ENCODE measurements at regions not wholly inside any gene's neighbourhood (a gene's known extent, or its start where the extent isn't known, plus 50 kb on each side); places are given as distances from the start of the nearest gene placed in this dataset.
A peak's percentile ranks its signal among the peaks of the same experiment; 100 is the strongest.

DNA sequence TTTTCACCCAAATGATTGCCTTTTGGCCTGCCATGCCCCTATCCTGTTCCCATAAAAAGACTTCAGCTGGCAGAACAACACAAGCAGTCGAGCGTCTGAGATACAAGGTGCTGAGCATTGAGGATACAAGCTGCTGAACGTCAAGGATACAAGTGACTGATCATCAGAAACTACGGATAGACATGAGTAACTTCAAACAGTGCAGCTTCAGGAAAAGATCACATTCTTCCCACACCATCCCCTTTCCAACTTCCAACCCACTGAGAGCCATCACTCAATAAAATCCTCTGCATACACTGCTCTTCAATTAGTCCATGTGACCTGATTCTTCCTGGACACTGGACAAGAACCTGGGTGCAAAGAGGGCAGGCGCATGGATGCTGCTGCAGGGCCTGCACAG, 1198.9 kb downstream of the ROBO2 start:
- TF ChIP-seq CTCF (IDR thresholded peaks at IDR 0.05; ENCODE audit: insufficient read depth, low read depth, low read length), result no peak
- H3K4me3 ChIP-seq (ENCODE audit: low read depth, low read length), result no peak overlapping the region
- DNase-seq (ENCODE audit: low read depth), result no peak

DNA sequence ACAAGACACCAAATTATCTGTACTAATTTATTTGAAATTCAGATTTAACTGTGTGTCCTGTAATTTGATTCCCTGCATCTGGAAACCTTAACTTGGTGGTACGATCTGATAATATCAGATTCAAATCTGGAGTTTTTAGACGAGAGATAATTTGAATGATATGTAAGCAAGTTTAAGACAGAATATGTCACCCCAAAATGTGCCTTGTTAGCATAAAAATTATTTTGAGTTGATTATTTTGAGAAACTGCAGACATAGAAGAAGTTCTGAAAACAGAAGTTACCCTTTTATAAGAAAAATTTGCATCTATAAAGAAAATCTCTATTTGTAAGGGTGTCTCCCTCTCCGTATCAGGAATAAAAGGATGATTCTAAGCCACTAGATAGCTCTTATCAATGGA, 1202.8 kb downstream of the ROBO2 start:
- DNase-seq (ENCODE audit: low read depth), result no peak
- no peak for TF ChIP-seq CTCF (IDR thresholded peaks at IDR 0.05; ENCODE audit: insufficient read depth, low read depth, low read length)
- H3K4me3 ChIP-seq (ENCODE audit: low read depth, low read length), result no peak overlapping the region

DNA sequence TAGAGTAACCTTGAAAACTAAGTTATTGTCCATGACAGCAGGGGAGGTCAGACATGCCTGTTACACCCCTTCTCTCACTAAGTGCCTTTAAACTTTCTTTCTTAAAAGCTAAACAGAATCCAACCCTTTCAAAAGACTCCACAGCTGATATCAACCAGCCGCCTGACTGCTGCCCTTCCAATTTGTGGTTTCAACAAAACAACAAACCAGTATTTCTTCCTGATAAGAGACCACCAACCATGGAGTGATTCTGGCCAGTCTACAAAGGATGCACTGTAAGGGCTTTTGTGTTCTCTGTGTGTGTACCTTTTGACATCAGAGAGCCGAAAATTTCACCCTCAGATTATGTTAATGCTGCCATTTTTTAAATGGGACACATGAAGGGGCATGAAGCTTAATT, 1204.2 kb downstream of the ROBO2 start:
- no peak for TF ChIP-seq CTCF (IDR thresholded peaks at IDR 0.05; ENCODE audit: insufficient read depth, low read depth, low read length)
- H3K4me3 ChIP-seq (ENCODE audit: low read depth, low read length), result no peak overlapping the region
- no peak for DNase-seq (ENCODE audit: low read depth)

GRCh38 chr3:78249294-78249693, 1209.4 kb downstream of the ROBO2 start:
- no peak for DNase-seq (ENCODE audit: low read depth)
- no peak overlapping the region for H3K4me3 ChIP-seq (ENCODE audit: low read depth, low read length)
- TF ChIP-seq CTCF (IDR thresholded peaks at IDR 0.05; ENCODE audit: insufficient read depth, low read depth, low read length), result no peak

DNA sequence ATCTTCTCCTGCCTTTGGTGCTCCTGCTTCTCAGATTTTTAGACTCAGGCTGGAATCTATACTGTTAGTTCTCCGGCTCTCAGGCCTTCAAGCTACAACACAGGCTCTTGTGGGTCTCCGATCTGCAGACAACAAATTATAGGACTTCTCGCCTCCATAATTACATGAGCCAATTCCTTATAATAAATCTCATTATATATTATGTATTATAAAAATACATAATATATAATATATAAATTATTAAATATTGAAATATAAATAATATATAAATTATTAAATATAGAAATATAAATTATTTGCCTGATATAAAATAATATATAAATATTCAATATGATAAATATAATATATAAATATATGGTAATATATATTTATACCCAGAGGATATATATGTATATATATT, 1214.0 kb downstream of the ROBO2 start:
- TF ChIP-seq CTCF (IDR thresholded peaks at IDR 0.05; ENCODE audit: insufficient read depth, low read depth, low read length), result no peak
- no peak for DNase-seq (ENCODE audit: low read depth)
- no peak overlapping the region for H3K4me3 ChIP-seq (ENCODE audit: low read depth, low read length)

DNA sequence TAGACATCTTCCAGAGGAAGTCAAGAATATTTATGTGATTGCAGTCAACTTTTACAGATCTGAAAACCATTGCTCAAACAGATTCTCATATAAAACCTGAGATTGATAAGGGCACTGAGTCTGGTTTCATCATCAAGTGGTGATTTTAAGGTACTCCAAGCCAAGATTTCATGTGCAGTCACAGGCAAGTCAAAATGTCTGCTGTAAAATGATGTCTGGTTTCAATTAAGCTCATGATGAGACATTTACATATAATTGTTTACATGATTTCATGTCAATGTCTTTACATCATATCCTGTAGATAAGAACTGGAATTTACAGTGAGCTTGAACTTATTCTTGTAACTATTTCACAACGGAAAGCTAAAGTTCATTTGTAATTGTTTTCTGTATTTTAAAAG, 1215.5 kb downstream of the ROBO2 start:
- no peak for TF ChIP-seq CTCF (IDR thresholded peaks at IDR 0.05; ENCODE audit: insufficient read depth, low read depth, low read length)
- no peak overlapping the region for H3K4me3 ChIP-seq (ENCODE audit: low read depth, low read length)
- DNase-seq (ENCODE audit: low read depth), result peak; percentile 91

DNA sequence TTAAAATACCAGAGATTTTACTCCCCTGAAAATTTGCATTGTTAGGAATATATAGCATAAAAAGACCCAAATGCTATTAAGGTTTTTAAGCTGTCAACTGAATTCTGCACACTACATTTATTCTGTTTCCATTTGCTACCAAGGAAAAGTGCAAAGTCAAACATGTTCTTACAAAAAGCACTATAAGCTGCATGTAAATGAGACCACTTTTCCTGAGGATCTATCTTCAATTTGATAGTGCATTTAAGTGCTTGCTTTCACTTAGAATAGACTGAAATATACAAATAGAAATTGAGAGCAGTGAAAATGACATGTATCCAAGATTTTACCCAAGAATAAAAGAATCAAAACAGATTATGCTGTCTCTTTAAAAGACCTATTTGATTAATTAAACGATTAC, 1216.2 kb downstream of the ROBO2 start:
- no peak for TF ChIP-seq CTCF (IDR thresholded peaks at IDR 0.05; ENCODE audit: insufficient read depth, low read depth, low read length)
- DNase-seq (ENCODE audit: low read depth), result no peak
- no peak overlapping the region for H3K4me3 ChIP-seq (ENCODE audit: low read depth, low read length)
